ENCODE measurements at regions not wholly inside any gene's neighbourhood (a gene's known extent, or its start where the extent isn't known, plus 50 kb on each side); places are given as distances from the start of the nearest gene placed in this dataset.

GRCh38 chr10:28763471-28764170 is 86.3 kb downstream of the BAMBI start:
- TF ChIP-seq CTCF (IDR thresholded peaks at IDR 0.05) (no peak), EP300 (IDR thresholded peaks at IDR 0.05) (no peak)

Measured in stomach (tissue), 4 donors.